Neural progenitor cell (in vitro differentiated cells): ENCODE measurements at regions not wholly inside any gene's neighbourhood (a gene's known extent, or its start where the extent isn't known, plus 50 kb on each side); places are given as distances from the start of the nearest gene placed in this dataset.

Source experiments
- DNase-seq: peaks from one replicate; pipeline ENCODE4 v3.0.0-alpha.2; 2016; ENCODE audit warnings: low spot score
- H2AFZ ChIP-seq: fragments of 200-600 bp; sonication (generic); replicated peaks from 2 replicates; pipeline ENCODE4 v1.6.1; 2016; ENCODE audit warnings: antibody characterized with exemption
- H3F3A ChIP-seq: fragments of 200-600 bp; sonication (generic); 2 replicates; pipeline ENCODE4 v1.6.1; 2016; ENCODE audit warnings: antibody characterized with exemption, low read depth
- H3K27ac ChIP-seq: fragments of 200-600 bp; sonication (generic); 2 replicates; pipeline ENCODE4 v1.5.1; 2016; ENCODE audit warnings: mild to moderate bottlenecking
- H3K27me3 ChIP-seq: fragments of 200-600 bp; sonication (generic); 2 replicates; pipeline ENCODE4 v1.6.1; 2016; ENCODE audit warnings: mild to moderate bottlenecking, moderate library complexity
- H3K36me3 ChIP-seq: fragments of 200-600 bp; sonication (generic); 2 replicates; pipeline ENCODE4 v1.5.1; 2016
- H3K4me1 ChIP-seq: fragments of 200-600 bp; sonication (generic); 2 replicates; pipeline ENCODE4 v1.6.1; 2016; ENCODE audit warnings: mixed run types
- H3K4me2 ChIP-seq: fragments of 200-600 bp; sonication (generic); 2 replicates; pipeline ENCODE4 v1.6.1; 2016
- H3K4me3 ChIP-seq: fragments of 200-600 bp; sonication (generic); 2 replicates; pipeline ENCODE4 v1.5.1; 2016
- H3K79me2 ChIP-seq: fragments of 200-600 bp; sonication (generic); 2 replicates; pipeline ENCODE4 v1.6.1; 2016; ENCODE audit warnings: low read depth
- H3K9ac ChIP-seq: fragments of 200-600 bp; sonication (generic); 2 replicates; pipeline ENCODE4 v1.6.1; 2016
- H3K9me3 ChIP-seq: fragments of 200-600 bp; sonication (generic); 2 replicates; pipeline ENCODE4 v1.5.1; 2016; ENCODE audit warnings: low read depth
- H4K20me1 ChIP-seq: fragments of 200-600 bp; sonication (generic); 2 replicates; pipeline ENCODE4 v1.6.1; 2016; ENCODE audit warnings: low read depth
- H3K27ac Mint-ChIP-seq: 3 replicates; pipeline ENCODE4 v1.8.0; 2021; ENCODE audit warnings: mixed read lengths
- H3K27me3 Mint-ChIP-seq: 2 replicates; pipeline ENCODE4 v1.8.0; 2022; ENCODE audit warnings: low read depth, mild to moderate bottlenecking, inconsistent platforms, moderate library complexity, mixed read lengths; ENCODE audit not compliant: insufficient read depth
- H3K36me3 Mint-ChIP-seq: 3 replicates; pipeline ENCODE4 v1.8.0; 2021; ENCODE audit warnings: mixed read lengths
- H3K4me1 Mint-ChIP-seq: 3 replicates; pipeline ENCODE4 v1.8.0; 2021; ENCODE audit warnings: mixed read lengths
- H3K4me3 Mint-ChIP-seq: 3 replicates; pipeline ENCODE4 v1.8.0; 2021; ENCODE audit warnings: mild to moderate bottlenecking, moderate library complexity, mixed read lengths
- H3K9me3 Mint-ChIP-seq: 3 replicates; pipeline ENCODE4 v1.8.0; 2020; ENCODE audit warnings: mixed read lengths
- CTCF ChIP-seq: fragments of 200-600 bp; sonication (generic); IDR thresholded peaks from 2 replicates; pipeline ENCODE4 v1.5.1; 2017; ENCODE audit warnings: antibody characterized with exemption, mild to moderate bottlenecking
- EZH2 ChIP-seq: fragments of 200-600 bp; sonication (generic); IDR thresholded peaks from 2 replicates; pipeline ENCODE4 v1.6.1; 2017; ENCODE audit warnings: antibody characterized with exemption, mild to moderate bottlenecking, moderate library complexity
- EZH2phosphoT487 ChIP-seq: fragments of 200-600 bp; sonication (generic); IDR thresholded peaks from 2 replicates; pipeline ENCODE4 v1.6.1; 2017; ENCODE audit warnings: antibody characterized with exemption

DNA sequence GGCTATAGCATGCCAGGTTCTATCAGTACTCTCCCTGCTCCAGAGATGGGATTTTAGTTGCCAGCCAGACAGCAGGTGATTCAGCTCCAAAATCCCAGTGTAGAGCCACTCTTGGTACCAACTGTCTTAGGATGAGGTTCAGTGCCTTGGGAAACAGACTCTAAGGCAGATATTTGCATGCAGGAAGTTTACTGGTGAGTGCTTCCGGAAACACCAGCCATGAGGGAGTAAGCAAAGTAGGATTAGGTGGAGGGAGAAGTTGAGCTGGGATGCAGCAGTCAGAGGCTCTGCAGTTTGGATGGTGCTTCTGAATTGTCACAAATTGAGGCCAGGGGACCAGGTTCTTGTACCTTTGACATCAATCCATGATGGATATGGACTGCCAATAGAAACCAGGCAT lies 207.5 kb upstream of the JUN start:
- H3K27me3 ChIP-seq: no peaks in the 10 kb centered on the region
- Mint-ChIP-seq H3K27ac (no peak overlapping the region), H3K9me3 (no peaks in the 10 kb centered on the region), H3K4me1 (no peaks in the 10 kb centered on the region), H3K4me3 (no peak overlapping the region), H3K27me3 (peaks cover 6% of the 10 kb centered on the region), H3K36me3 (no peaks in the 10 kb centered on the region)
- H3K9ac ChIP-seq: no peak overlapping the region
- no peak overlapping the region for H3K4me2 ChIP-seq
- H3K79me2 ChIP-seq: no peaks in the 10 kb centered on the region
- no peaks in the 10 kb centered on the region for H4K20me1 ChIP-seq
- no peak overlapping the region for H2AFZ ChIP-seq
- H3K9me3 ChIP-seq: no peaks in the 10 kb centered on the region
- no peaks in the 10 kb centered on the region for H3K36me3 ChIP-seq
- TF ChIP-seq CTCF: no peak
- no peak for TF ChIP-seq EZH2phosphoT487
- no peak for TF ChIP-seq EZH2
- no peak overlapping the region for H3K27ac ChIP-seq
- H3F3A ChIP-seq: no peaks in the 10 kb centered on the region
- no peaks in the 10 kb centered on the region for H3K4me1 ChIP-seq
- DNase-seq: no peak
- no peak overlapping the region for H3K4me3 ChIP-seq

DNA sequence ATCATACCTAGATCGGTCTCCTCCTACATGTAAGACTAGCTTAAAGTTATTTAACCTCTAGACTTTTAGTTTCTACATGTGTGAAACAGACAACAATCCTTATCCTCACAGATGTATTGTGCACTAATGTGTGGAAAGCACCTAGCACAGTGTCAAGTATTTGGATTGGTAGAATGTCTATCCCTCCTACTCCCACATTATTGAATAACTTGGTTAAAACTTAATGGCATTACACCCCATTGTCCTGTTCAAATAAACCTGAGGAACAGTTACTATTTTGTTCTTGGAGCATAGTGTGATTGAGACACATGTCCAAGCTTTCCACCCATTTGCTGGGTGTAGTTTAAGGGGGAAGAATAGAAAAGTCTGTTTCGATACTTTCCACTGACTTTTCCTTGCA lies 208.8 kb upstream of the JUN start:
- no peaks in the 10 kb centered on the region for H4K20me1 ChIP-seq
- no peaks in the 10 kb centered on the region for H3K9me3 ChIP-seq
- H3K36me3 ChIP-seq: no peaks in the 10 kb centered on the region
- no peaks in the 10 kb centered on the region for H3K79me2 ChIP-seq
- Mint-ChIP-seq H3K4me1 (peaks cover 4% of the 10 kb centered on the region), H3K9me3 (no peaks in the 10 kb centered on the region), H3K27ac (no peak overlapping the region), H3K4me3 (no peak overlapping the region), H3K36me3 (no peaks in the 10 kb centered on the region), H3K27me3 (peaks cover 4% of the 10 kb centered on the region)
- no peak for DNase-seq
- no peak overlapping the region for H2AFZ ChIP-seq
- no peak overlapping the region for H3K27ac ChIP-seq
- H3K4me1 ChIP-seq: no peaks in the 10 kb centered on the region
- no peak overlapping the region for H3K4me2 ChIP-seq
- H3K27me3 ChIP-seq: no peaks in the 10 kb centered on the region
- H3F3A ChIP-seq: no peaks in the 10 kb centered on the region
- no peak for TF ChIP-seq EZH2phosphoT487
- no peak for TF ChIP-seq EZH2
- TF ChIP-seq CTCF: no peak
- H3K9ac ChIP-seq: no peak overlapping the region
- no peak overlapping the region for H3K4me3 ChIP-seq

DNA sequence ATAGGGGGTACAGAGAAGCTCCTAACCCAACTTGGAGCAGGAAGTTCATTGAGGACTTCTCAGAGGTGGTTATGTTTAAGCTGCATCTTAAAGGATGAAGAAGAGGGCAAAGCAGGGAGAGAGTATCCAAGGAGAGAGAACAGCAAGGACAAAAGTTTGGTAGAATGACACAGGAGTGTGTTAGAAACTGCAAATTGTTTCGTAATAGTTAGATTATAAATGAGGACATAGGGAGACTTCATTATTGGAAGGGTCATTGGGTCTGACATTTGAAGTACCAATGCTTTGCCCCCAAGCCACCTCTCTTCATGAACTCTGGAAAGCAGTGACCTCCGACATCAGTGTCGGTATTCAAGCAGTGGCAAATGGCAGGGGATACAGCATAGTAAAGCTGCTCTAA lies 209.6 kb upstream of the JUN start:
- H3K4me3 Mint-ChIP-seq: no peak overlapping the region
- no peak overlapping the region for H3K27ac Mint-ChIP-seq
- H3K36me3 Mint-ChIP-seq: no peaks in the 10 kb centered on the region
- no peak overlapping the region for H3K27ac ChIP-seq
- peaks cover 4% of the 10 kb centered on the region for H3K27me3 Mint-ChIP-seq
- no peak overlapping the region for H3K4me2 ChIP-seq
- peaks cover 7% of the 10 kb centered on the region for H3K4me1 Mint-ChIP-seq
- H2AFZ ChIP-seq: no peak overlapping the region
- no peak overlapping the region for H3K4me3 ChIP-seq
- no peak overlapping the region for H3K9ac ChIP-seq
- no peaks in the 10 kb centered on the region for H3K9me3 ChIP-seq
- no peaks in the 10 kb centered on the region for H3K9me3 Mint-ChIP-seq
- H4K20me1 ChIP-seq: no peaks in the 10 kb centered on the region
- DNase-seq: no peak
- H3K79me2 ChIP-seq: no peaks in the 10 kb centered on the region
- no peak for TF ChIP-seq EZH2
- TF ChIP-seq CTCF: no peak
- no peak for TF ChIP-seq EZH2phosphoT487
- no peaks in the 10 kb centered on the region for H3K27me3 ChIP-seq
- H3K36me3 ChIP-seq: no peaks in the 10 kb centered on the region
- no peaks in the 10 kb centered on the region for H3K4me1 ChIP-seq
- H3F3A ChIP-seq: no peaks in the 10 kb centered on the region

- Histone ChIP-seq H2AFZ (no peak overlapping the region), H3F3A (no peaks in the 10 kb centered on the region), H3K79me2 (no peaks in the 10 kb centered on the region), H3K4me1 (no peaks in the 10 kb centered on the region), H3K27ac (no peak overlapping the region), H3K9me3 (no peaks in the 10 kb centered on the region), H4K20me1 (no peaks in the 10 kb centered on the region), H3K4me3 (no peak overlapping the region), H3K27me3 (no peaks in the 10 kb centered on the region), H3K36me3 (no peaks in the 10 kb centered on the region), H3K4me2 (no peak overlapping the region), H3K9ac (no peak overlapping the region)
- no peak for DNase-seq
- Mint-ChIP-seq H3K4me1 (peaks cover 8% of the 10 kb centered on the region), H3K27me3 (peaks cover 4% of the 10 kb centered on the region), H3K9me3 (no peaks in the 10 kb centered on the region), H3K36me3 (no peaks in the 10 kb centered on the region), H3K4me3 (no peak overlapping the region), H3K27ac (no peak overlapping the region)
- no peak for TF ChIP-seq EZH2
- no peak for TF ChIP-seq CTCF
- TF ChIP-seq EZH2phosphoT487: no peak
Measured at GRCh38 chr1:58994664-58995063, 210.8 kb upstream of the JUN start.
